T-helper 2 cell treated with Interferon-gamma antibody and Interleukin-4, amounts not matched to agents 5 μg/mL and 100 μg/mL, for 36 hours (primary cell): ENCODE measurements at regions not wholly inside any gene's neighbourhood (a gene's known extent, or its start where the extent isn't known, plus 50 kb on each side); places are given as distances from the start of the nearest gene placed in this dataset.
A peak's percentile ranks its signal among the peaks of the same experiment; 100 is the strongest.
"Not testable (repeated sequence)": the region's sequence is repeated elsewhere in the genome, so short reads cannot be mapped to it uniquely, and the experiment has no call there.

ENCODE experiments used
- DNase-seq: peaks from one replicate; pipeline ENCODE4 v3.0.0; 2021; ENCODE audit warnings: low spot score
- H3K27ac Mint-ChIP-seq: one replicate; pipeline ENCODE4 v1.8.0; 2021; ENCODE audit warnings: mild to moderate bottlenecking, mixed read lengths
- H3K27me3 Mint-ChIP-seq: one replicate; pipeline ENCODE4 v1.8.0; 2021; ENCODE audit warnings: low read depth, mixed read lengths
- H3K36me3 Mint-ChIP-seq: one replicate; pipeline ENCODE4 v1.8.0; 2021; ENCODE audit warnings: low read depth, mixed read lengths
- H3K4me1 Mint-ChIP-seq: one replicate; pipeline ENCODE4 v1.8.0; 2021; ENCODE audit warnings: low read depth, mixed read lengths
- H3K4me3 Mint-ChIP-seq: one replicate; pipeline ENCODE4 v1.8.0; 2022; ENCODE audit warnings: mild to moderate bottlenecking, moderate library complexity, mixed read lengths
- H3K9me3 Mint-ChIP-seq: one replicate; pipeline ENCODE4 v1.8.0; 2021; ENCODE audit warnings: mixed read lengths

GRCh38 chr3:109696932-109697331 lies 359.6 kb upstream of the DPPA4 start:
- H3K36me3 Mint-ChIP-seq = peaks cover under 1% of the 10 kb centered on the region
- no peaks in the 10 kb centered on the region for H3K4me1 Mint-ChIP-seq
- no peak for DNase-seq
- H3K9me3 Mint-ChIP-seq = peaks cover 22% of the 10 kb centered on the region
- H3K27me3 Mint-ChIP-seq = no peaks in the 10 kb centered on the region
- no peak overlapping the region for H3K4me3 Mint-ChIP-seq
- H3K27ac Mint-ChIP-seq = no peak overlapping the region

GRCh38 chr3:109702252-109702651 lies 364.9 kb upstream of the DPPA4 start:
- Mint-ChIP-seq H3K9me3 (no peaks in the 10 kb centered on the region), H3K27me3 (peaks cover 4% of the 10 kb centered on the region), H3K27ac (no peak overlapping the region), H3K4me1 (peaks cover 7% of the 10 kb centered on the region), H3K36me3 (no peaks in the 10 kb centered on the region), H3K4me3 (no peak overlapping the region)
- DNase-seq = no peak

- DNase-seq = no peak
- Mint-ChIP-seq H3K4me3 (no peak overlapping the region), H3K9me3 (no peaks in the 10 kb centered on the region), H3K27ac (no peak overlapping the region), H3K27me3 (peaks cover 4% of the 10 kb centered on the region), H3K36me3 (no peaks in the 10 kb centered on the region), H3K4me1 (peaks cover 7% of the 10 kb centered on the region)
Observed at GRCh38 chr3:109702976-109703375, 365.6 kb upstream of the DPPA4 start.

GRCh38 chr3:109705133-109705532 lies 367.8 kb upstream of the DPPA4 start:
- not testable (repeated sequence) for H3K27ac Mint-ChIP-seq, H3K9me3 Mint-ChIP-seq, H3K4me1 Mint-ChIP-seq, H3K36me3 Mint-ChIP-seq, DNase-seq, H3K27me3 Mint-ChIP-seq, H3K4me3 Mint-ChIP-seq

- peaks cover 4% of the 10 kb centered on the region for H3K27me3 Mint-ChIP-seq
- H3K9me3 Mint-ChIP-seq = peaks cover 5% of the 10 kb centered on the region
- no peak overlapping the region for H3K4me3 Mint-ChIP-seq
- H3K36me3 Mint-ChIP-seq = no peaks in the 10 kb centered on the region
- no peak overlapping the region for H3K27ac Mint-ChIP-seq
- no peak for DNase-seq
- H3K4me1 Mint-ChIP-seq = peaks cover 2% of the 10 kb centered on the region
Observed at GRCh38 chr3:109707617-109708016, 370.3 kb upstream of the DPPA4 start.

GRCh38 chr3:109713288-109713687 lies 375.9 kb upstream of the DPPA4 start:
- DNase-seq = no peak
- Mint-ChIP-seq H3K36me3 (no peaks in the 10 kb centered on the region), H3K4me1 (no peaks in the 10 kb centered on the region), H3K4me3 (no peak overlapping the region), H3K27ac (no peak overlapping the region), H3K27me3 (peaks cover under 1% of the 10 kb centered on the region), H3K9me3 (peaks cover 5% of the 10 kb centered on the region)

- no peaks in the 10 kb centered on the region for H3K36me3 Mint-ChIP-seq
- H3K4me3 Mint-ChIP-seq = no peak overlapping the region
- H3K27me3 Mint-ChIP-seq = peaks cover 2% of the 10 kb centered on the region
- H3K27ac Mint-ChIP-seq = no peak overlapping the region
- no peak for DNase-seq
- no peaks in the 10 kb centered on the region for H3K4me1 Mint-ChIP-seq
- no peaks in the 10 kb centered on the region for H3K9me3 Mint-ChIP-seq
Observed at GRCh38 chr3:109715707-109716106, 378.4 kb upstream of the DPPA4 start.

- no peak overlapping the region for H3K4me3 Mint-ChIP-seq
- no peaks in the 10 kb centered on the region for H3K9me3 Mint-ChIP-seq
- no peaks in the 10 kb centered on the region for H3K36me3 Mint-ChIP-seq
- H3K27me3 Mint-ChIP-seq = peaks cover 2% of the 10 kb centered on the region
- DNase-seq = no peak
- H3K4me1 Mint-ChIP-seq = no peaks in the 10 kb centered on the region
- H3K27ac Mint-ChIP-seq = no peak overlapping the region
Observed at GRCh38 chr3:109718850-109719249, 381.5 kb upstream of the DPPA4 start.

- no peak overlapping the region for H3K27ac Mint-ChIP-seq
- no peaks in the 10 kb centered on the region for H3K36me3 Mint-ChIP-seq
- no peak overlapping the region for H3K4me3 Mint-ChIP-seq
- H3K27me3 Mint-ChIP-seq = no peaks in the 10 kb centered on the region
- no peaks in the 10 kb centered on the region for H3K9me3 Mint-ChIP-seq
- H3K4me1 Mint-ChIP-seq = no peaks in the 10 kb centered on the region
- no peak for DNase-seq
Observed at GRCh38 chr3:109728861-109729494, 391.6 kb upstream of the DPPA4 start.

- H3K36me3 Mint-ChIP-seq = no peaks in the 10 kb centered on the region
- no peak overlapping the region for H3K4me3 Mint-ChIP-seq
- peak; percentile 4 for DNase-seq
- H3K4me1 Mint-ChIP-seq = no peaks in the 10 kb centered on the region
- H3K27me3 Mint-ChIP-seq = no peaks in the 10 kb centered on the region
- peaks cover 8% of the 10 kb centered on the region for H3K9me3 Mint-ChIP-seq
- no peak overlapping the region for H3K27ac Mint-ChIP-seq
Observed at GRCh38 chr3:109731639-109732473, 394.5 kb upstream of the DPPA4 start.

- no peaks in the 10 kb centered on the region for H3K27me3 Mint-ChIP-seq
- H3K9me3 Mint-ChIP-seq = no peaks in the 10 kb centered on the region
- H3K4me1 Mint-ChIP-seq = no peaks in the 10 kb centered on the region
- no peaks in the 10 kb centered on the region for H3K36me3 Mint-ChIP-seq
- H3K27ac Mint-ChIP-seq = no peak overlapping the region
- no peak for DNase-seq
- H3K4me3 Mint-ChIP-seq = no peak overlapping the region
Observed at GRCh38 chr3:109743981-109744380, 406.6 kb upstream of the DPPA4 start.

- Mint-ChIP-seq H3K9me3 (peaks cover 12% of the 10 kb centered on the region), H3K27ac (no peak overlapping the region), H3K4me1 (peaks cover 1% of the 10 kb centered on the region), H3K36me3 (no peaks in the 10 kb centered on the region), H3K27me3 (no peaks in the 10 kb centered on the region), H3K4me3 (no peak overlapping the region)
- no peak for DNase-seq
Observed at GRCh38 chr3:109772520-109772919, 435.2 kb upstream of the DPPA4 start.

GRCh38 chr3:109774108-109774507 lies 436.8 kb upstream of the DPPA4 start:
- H3K27ac Mint-ChIP-seq = no peak overlapping the region
- H3K9me3 Mint-ChIP-seq = peaks cover 9% of the 10 kb centered on the region
- no peak overlapping the region for H3K4me3 Mint-ChIP-seq
- H3K4me1 Mint-ChIP-seq = peaks cover 1% of the 10 kb centered on the region
- no peaks in the 10 kb centered on the region for H3K27me3 Mint-ChIP-seq
- no peak for DNase-seq
- H3K36me3 Mint-ChIP-seq = no peaks in the 10 kb centered on the region

GRCh38 chr3:109784285-109784684 lies 446.9 kb upstream of the DPPA4 start:
- Mint-ChIP-seq H3K9me3 (peaks cover 4% of the 10 kb centered on the region), H3K36me3 (no peaks in the 10 kb centered on the region), H3K27me3 (peaks cover 3% of the 10 kb centered on the region), H3K27ac (no peak overlapping the region), H3K4me3 (no peak overlapping the region), H3K4me1 (no peaks in the 10 kb centered on the region)
- DNase-seq = no peak
